ENCODE measurements at regions not wholly inside any gene's neighbourhood (a gene's known extent, or its start where the extent isn't known, plus 50 kb on each side); places are given as distances from the start of the nearest gene placed in this dataset.

- intact Hi-C loops (cut with micrococcal nuclease), result no loop called here
These were observed 97.3 kb upstream of the SFMBT2 start for GRCh38 chr10:7507887-7508726.

- intact Hi-C loops (cut with micrococcal nuclease), result no loop called here
These were observed 95.7 kb upstream of the SFMBT2 start for GRCh38 chr10:7506571-7506970.

GRCh38 chr10:7505196-7505595 is 94.4 kb upstream of the SFMBT2 start:
- intact Hi-C loops (cut with micrococcal nuclease), result no loop called here

GRCh38 chr10:7503190-7503589 is 92.4 kb upstream of the SFMBT2 start:
- intact Hi-C loops (cut with micrococcal nuclease), result no loop called here

GRCh38 chr10:7501157-7501556 is 90.3 kb upstream of the SFMBT2 start:
- intact Hi-C loops (cut with micrococcal nuclease), result no loop called here

- intact Hi-C loops (cut with micrococcal nuclease), result no loop called here
These were observed 87.3 kb upstream of the SFMBT2 start for GRCh38 chr10:7498111-7498510.

GRCh38 chr10:7493996-7494395 is 83.2 kb upstream of the SFMBT2 start:
- intact Hi-C loops (cut with micrococcal nuclease), result no loop called here

- intact Hi-C loops (cut with micrococcal nuclease), result no loop called here
These were observed 81.8 kb upstream of the SFMBT2 start for GRCh38 chr10:7492660-7493046.

GRCh38 chr10:7491949-7492659 is 81.3 kb upstream of the SFMBT2 start:
- intact Hi-C loops (cut with micrococcal nuclease), result no loop called here

GRCh38 chr10:7491230-7491629 is 80.4 kb upstream of the SFMBT2 start:
- intact Hi-C loops (cut with micrococcal nuclease), result no loop called here

GRCh38 chr10:7488418-7488829 is 77.6 kb upstream of the SFMBT2 start:
- intact Hi-C loops (cut with micrococcal nuclease), result loop anchor here (10.0 kb wide), 1 partner anchor 564 kb away; no protein-coding TSS in a partner anchor

GRCh38 chr10:7487528-7487927 is 76.7 kb upstream of the SFMBT2 start:
- intact Hi-C loops (cut with micrococcal nuclease), result loop anchor here (10.0 kb wide), 1 partner anchor 563 kb away; no protein-coding TSS in a partner anchor

GRCh38 chr10:7486528-7486927 is 75.7 kb upstream of the SFMBT2 start:
- intact Hi-C loops (cut with micrococcal nuclease), result loop anchor here (10.0 kb wide), 1 partner anchor 562 kb away; no protein-coding TSS in a partner anchor

- intact Hi-C loops (cut with micrococcal nuclease), result loop anchor here (2.0 to 10.0 kb wide), 2 partner anchors 75 to 561 kb away; partner anchors contain the start of gene SFMBT2
These were observed 75.0 kb upstream of the SFMBT2 start for GRCh38 chr10:7485799-7486198.

- intact Hi-C loops (cut with micrococcal nuclease), result loop anchor here (2.0 to 10.0 kb wide), 2 partner anchors 74 to 560 kb away; partner anchors contain the start of gene SFMBT2
These were observed 74.4 kb upstream of the SFMBT2 start for GRCh38 chr10:7485244-7485556.

- intact Hi-C loops (cut with micrococcal nuclease), result loop anchor here (2.0 to 10.0 kb wide), 2 partner anchors 74 to 560 kb away; partner anchors contain the start of gene SFMBT2
These were observed 73.8 kb upstream of the SFMBT2 start for GRCh38 chr10:7484456-7485243.

GRCh38 chr10:7483848-7484247 is 73.0 kb upstream of the SFMBT2 start:
- intact Hi-C loops (cut with micrococcal nuclease), result loop anchor here (2.0 to 10.0 kb wide), 2 partner anchors 73 to 559 kb away; partner anchors contain the start of gene SFMBT2

- intact Hi-C loops (cut with micrococcal nuclease), result loop anchor here (10.0 kb wide), 1 partner anchor 558 kb away; no protein-coding TSS in a partner anchor
These were observed 72.2 kb upstream of the SFMBT2 start for GRCh38 chr10:7482992-7483391.

- intact Hi-C loops (cut with micrococcal nuclease), result loop anchor here (10.0 kb wide), 1 partner anchor 557 kb away; no protein-coding TSS in a partner anchor
These were observed 70.5 kb upstream of the SFMBT2 start for GRCh38 chr10:7481368-7481765.

- intact Hi-C loops (cut with micrococcal nuclease), result loop anchor here (10.0 kb wide), 1 partner anchor 556 kb away; no protein-coding TSS in a partner anchor
These were observed 70.0 kb upstream of the SFMBT2 start for GRCh38 chr10:7480742-7481367.
